ENCODE measurements at regions not wholly inside any gene's neighbourhood (a gene's known extent, or its start where the extent isn't known, plus 50 kb on each side); places are given as distances from the start of the nearest gene placed in this dataset.

DNA sequence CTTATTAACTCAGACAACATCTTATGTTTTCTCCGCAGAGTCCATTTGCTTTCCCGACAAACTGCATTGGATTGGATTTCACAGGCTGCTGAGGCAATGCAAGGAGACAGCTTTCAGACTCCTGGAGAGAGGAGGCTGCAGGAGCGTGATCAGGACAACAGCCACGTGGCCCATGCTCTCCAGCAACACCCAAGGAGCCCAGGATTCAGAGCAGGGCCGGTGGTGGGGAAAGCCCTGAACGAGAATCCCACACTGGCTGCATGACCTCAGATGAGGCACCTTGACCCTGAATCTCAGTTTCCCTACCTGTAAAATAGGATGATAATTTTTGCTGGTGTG, 78.3 kb upstream of the NFASC start:
- TF ChIP-seq CTCF (conservative IDR thresholded peaks at IDR 0.05 in 1 of 2, IDR thresholded peaks at IDR 0.05 in 1 of 2; ENCODE audit: extremely low read depth in 1 of 2, insufficient read depth in 1 of 2, low read depth in 1 of 2, low read length in 2 of 2) (no peak), EZH2 (IDR thresholded peaks at IDR 0.05; ENCODE audit: borderline replicate concordance, low read length) (no peak)
